Hepatocyte (in vitro differentiated cells): ENCODE measurements at regions not wholly inside any gene's neighbourhood (a gene's known extent, or its start where the extent isn't known, plus 50 kb on each side); places are given as distances from the start of the nearest gene placed in this dataset.

Source experiments
- DNase-seq: peaks from one replicate; pipeline ENCODE4 v3.0.0-alpha.2; 2016; ENCODE audit warnings: low spot score
- H2AFZ ChIP-seq: fragments of 200-600 bp; sonication (generic); 2 replicates; pipeline ENCODE4 v1.6.0; 2016; ENCODE audit warnings: antibody characterized with exemption, mild to moderate bottlenecking
- H3K27ac ChIP-seq: fragments of 200-600 bp; sonication (generic); 2 replicates; pipeline ENCODE4 v1.5.1; 2016; ENCODE audit warnings: mild to moderate bottlenecking
- H3K27me3 ChIP-seq: fragments of 200-600 bp; sonication (generic); 2 replicates; pipeline ENCODE4 v1.6.1; 2016
- H3K36me3 ChIP-seq: fragments of 200-600 bp; sonication (generic); replicated peaks from 2 replicates; pipeline ENCODE4 v1.5.1; 2016; ENCODE audit warnings: low read depth; ENCODE audit not compliant: insufficient read depth
- H3K4me1 ChIP-seq: fragments of 200-600 bp; sonication (generic); 2 replicates; pipeline ENCODE4 v1.5.1; 2016; ENCODE audit warnings: mild to moderate bottlenecking, moderate library complexity; ENCODE audit not compliant: insufficient read depth
- H3K4me2 ChIP-seq: fragments of 200-600 bp; sonication (generic); 2 replicates; pipeline ENCODE4 v1.6.0; 2016
- H3K4me3 ChIP-seq: fragments of 200-600 bp; sonication (generic); 2 replicates; pipeline ENCODE4 v1.5.1; 2016; ENCODE audit warnings: mild to moderate bottlenecking
- H3K79me2 ChIP-seq: fragments of 200-600 bp; sonication (generic); 2 replicates; pipeline ENCODE4 v1.6.0; 2017; ENCODE audit warnings: mild to moderate bottlenecking
- H3K9me2 ChIP-seq: fragments of 200-600 bp; sonication (generic); replicated peaks from 2 replicates; pipeline ENCODE4 v1.6.0; 2017; ENCODE audit warnings: mild to moderate bottlenecking; ENCODE audit not compliant: insufficient read depth
- H3K9me3 ChIP-seq: fragments of 200-600 bp; sonication (generic); 2 replicates; pipeline ENCODE4 v1.5.1; 2016; ENCODE audit warnings: low read depth, mild to moderate bottlenecking
- H4K20me1 ChIP-seq: fragments of 200-600 bp; sonication (generic); 2 replicates; pipeline ENCODE4 v1.6.0; 2016; ENCODE audit warnings: mild to moderate bottlenecking; ENCODE audit not compliant: insufficient read depth, poor library complexity, severe bottlenecking
- CTCF ChIP-seq: fragments of 200-600 bp; sonication (generic); IDR thresholded peaks from 2 replicates; pipeline ENCODE4 v1.5.1; 2016; ENCODE audit warnings: antibody characterized with exemption, mild to moderate bottlenecking; ENCODE audit not compliant: poor library complexity
- EZH2 ChIP-seq: fragments of 200-600 bp; sonication (generic); IDR thresholded peaks from 2 replicates; pipeline ENCODE4 v1.6.1; 2016; ENCODE audit warnings: antibody characterized with exemption, mild to moderate bottlenecking, borderline replicate concordance
- EZH2phosphoT487 ChIP-seq: fragments of 200-600 bp; sonication (generic); IDR thresholded peaks from one replicate; pipeline ENCODE4 v1.6.1; 2018; ENCODE audit warnings: antibody characterized with exemption, mild to moderate bottlenecking, low read depth, moderate library complexity; ENCODE audit not compliant: unreplicated experiment, severe bottlenecking
- WGBS: methylation state at CpG from one replicate; pipeline ENCODE4 v1.1.6; 2016; ENCODE audit warnings: low lambda C conversion rate; ENCODE audit errors: missing lambda C conversion rate; 5-methylcytosine and 5-hydroxymethylcytosine counted together

DNA sequence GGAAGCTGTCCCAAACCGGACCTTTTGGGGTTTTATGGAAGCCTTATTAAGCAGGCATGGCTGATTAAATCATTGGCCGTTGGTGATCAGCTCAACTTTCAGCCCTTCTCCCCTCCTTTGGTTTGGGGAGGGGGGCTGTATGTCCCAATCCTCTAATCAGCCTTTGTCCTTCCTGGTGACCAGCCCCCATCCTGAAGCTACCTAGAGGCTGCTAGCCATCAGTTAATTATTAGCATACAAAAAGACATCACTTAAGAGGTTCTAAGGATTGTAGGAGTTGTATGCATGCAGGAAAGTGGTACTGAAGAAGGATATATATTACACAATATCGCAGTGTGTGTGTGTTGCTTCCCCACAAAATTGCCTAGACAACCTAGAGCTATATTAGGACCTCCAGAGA lies 553.3 kb upstream of the FZD8 start:
- H4K20me1 ChIP-seq, result no peaks in the 10 kb centered on the region
- H2AFZ ChIP-seq, result no peak overlapping the region
- 88% methylated on average over 3 of the region's 3 CpGs for WGBS
- no peak for TF ChIP-seq CTCF
- no peak for TF ChIP-seq EZH2
- TF ChIP-seq EZH2phosphoT487, result no peak
- H3K9me2 ChIP-seq, result no peaks in the 10 kb centered on the region
- no peak overlapping the region for H3K4me3 ChIP-seq
- H3K36me3 ChIP-seq, result no peaks in the 10 kb centered on the region
- no peaks in the 10 kb centered on the region for H3K27me3 ChIP-seq
- no peak overlapping the region for H3K4me2 ChIP-seq
- peaks cover 4% of the 10 kb centered on the region for H3K4me1 ChIP-seq
- no peaks in the 10 kb centered on the region for H3K79me2 ChIP-seq
- DNase-seq, result no peak
- no peaks in the 10 kb centered on the region for H3K9me3 ChIP-seq
- no peak overlapping the region for H3K27ac ChIP-seq

DNA sequence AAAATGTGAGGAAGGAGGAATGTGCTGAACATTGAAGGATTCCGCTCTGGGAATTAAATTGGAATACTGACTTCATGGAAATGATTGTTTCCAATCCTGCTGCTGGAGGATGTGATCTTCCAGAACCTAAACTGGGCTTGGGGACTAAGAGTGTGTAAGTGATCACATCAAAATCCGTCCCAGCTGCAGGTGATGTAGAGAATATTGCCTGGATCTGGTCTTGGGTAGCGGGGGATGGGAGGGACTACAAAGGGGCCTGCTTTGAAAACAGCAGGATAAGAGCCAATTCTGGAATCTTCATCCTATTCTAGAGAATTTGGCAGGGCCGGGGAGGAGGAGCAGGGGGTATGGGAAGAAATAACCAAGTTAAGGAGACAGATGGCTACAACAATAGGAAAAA lies 552.2 kb upstream of the FZD8 start:
- no peaks in the 10 kb centered on the region for H3K36me3 ChIP-seq
- H3K4me3 ChIP-seq, result no peak overlapping the region
- H3K9me3 ChIP-seq, result no peaks in the 10 kb centered on the region
- no peaks in the 10 kb centered on the region for H3K27me3 ChIP-seq
- WGBS, result 83% methylated on average over 4 of the region's 4 CpGs
- H3K79me2 ChIP-seq, result no peaks in the 10 kb centered on the region
- H2AFZ ChIP-seq, result no peak overlapping the region
- H3K4me2 ChIP-seq, result no peak overlapping the region
- H3K4me1 ChIP-seq, result peaks cover 4% of the 10 kb centered on the region
- DNase-seq, result no peak
- H3K27ac ChIP-seq, result no peak overlapping the region
- no peaks in the 10 kb centered on the region for H3K9me2 ChIP-seq
- H4K20me1 ChIP-seq, result no peaks in the 10 kb centered on the region
- no peak for TF ChIP-seq CTCF
- no peak for TF ChIP-seq EZH2
- TF ChIP-seq EZH2phosphoT487, result no peak

DNA sequence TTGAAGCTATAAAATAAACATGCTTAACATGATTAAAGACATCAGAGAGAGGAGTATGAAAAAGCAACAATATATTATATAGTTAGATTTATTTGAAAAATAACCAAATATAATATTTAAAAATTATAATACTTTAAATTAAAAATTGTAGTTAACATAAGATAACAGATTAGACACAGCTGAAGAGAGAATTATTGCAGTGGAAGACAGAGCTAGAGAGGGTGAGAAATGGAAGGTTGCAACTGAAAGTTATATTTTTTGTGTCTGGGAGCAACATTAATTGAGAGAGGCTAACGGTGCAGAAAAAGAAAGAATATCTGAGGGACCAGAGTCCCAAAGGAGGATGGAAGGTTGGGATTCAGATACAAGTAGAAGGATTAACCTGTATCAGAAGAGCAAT lies 548.9 kb upstream of the FZD8 start:
- Histone ChIP-seq H2AFZ (no peak overlapping the region), H3K4me3 (no peak overlapping the region), H3K36me3 (no peaks in the 10 kb centered on the region), H3K79me2 (no peaks in the 10 kb centered on the region), H3K4me1 (no peaks in the 10 kb centered on the region), H3K9me3 (no peaks in the 10 kb centered on the region), H4K20me1 (no peaks in the 10 kb centered on the region), H3K9me2 (no peaks in the 10 kb centered on the region), H3K27ac (no peak overlapping the region), H3K4me2 (no peak overlapping the region), H3K27me3 (no peaks in the 10 kb centered on the region)
- TF ChIP-seq CTCF, result no peak
- TF ChIP-seq EZH2, result no peak
- no peak for TF ChIP-seq EZH2phosphoT487
- WGBS, result 74% methylated on average over 1 of the region's 1 CpG
- no peak for DNase-seq

DNA sequence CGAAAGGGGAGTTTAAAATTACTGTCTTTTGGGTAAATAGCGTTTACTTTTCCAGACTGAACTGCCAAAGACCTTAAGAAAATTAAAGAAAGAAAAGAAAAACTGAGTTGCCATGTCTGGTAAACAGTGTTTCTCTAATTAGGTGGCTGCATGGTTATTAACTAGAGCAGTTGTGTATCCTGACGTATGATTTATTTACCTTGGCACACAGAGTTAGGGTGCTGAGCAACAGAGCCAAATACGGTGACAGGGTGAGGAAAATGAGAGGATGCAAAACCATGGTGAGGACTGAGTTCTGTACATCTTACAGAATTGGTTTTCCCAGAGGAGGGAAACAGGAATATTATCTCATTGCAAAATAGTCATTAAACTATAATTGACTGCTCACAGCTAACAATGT lies 546.4 kb upstream of the FZD8 start:
- TF ChIP-seq CTCF (no peak), EZH2phosphoT487 (no peak), EZH2 (no peak)
- H3K4me2 ChIP-seq, result no peak overlapping the region
- H3K4me1 ChIP-seq, result no peaks in the 10 kb centered on the region
- WGBS, result 79% methylated on average over 4 of the region's 4 CpGs
- no peak for DNase-seq
- H3K27me3 ChIP-seq, result no peaks in the 10 kb centered on the region
- no peaks in the 10 kb centered on the region for H3K9me2 ChIP-seq
- no peak overlapping the region for H3K27ac ChIP-seq
- H3K36me3 ChIP-seq, result no peaks in the 10 kb centered on the region
- no peaks in the 10 kb centered on the region for H4K20me1 ChIP-seq
- no peaks in the 10 kb centered on the region for H3K79me2 ChIP-seq
- no peaks in the 10 kb centered on the region for H3K9me3 ChIP-seq
- H2AFZ ChIP-seq, result no peak overlapping the region
- no peak overlapping the region for H3K4me3 ChIP-seq
